WI38 (cell line): ENCODE measurements at regions not wholly inside any gene's neighbourhood (a gene's known extent, or its start where the extent isn't known, plus 50 kb on each side); places are given as distances from the start of the nearest gene placed in this dataset.
"Not testable (repeated sequence)": the region's sequence is repeated elsewhere in the genome, so short reads cannot be mapped to it uniquely, and the experiment has no call there.

Source experiments
- H3K4me3 ChIP-seq: 2 replicates; pipeline ENCODE4 v1.5.1; 2011; ENCODE audit warnings: low read depth, mild to moderate bottlenecking, control low read depth, low read length
- CTCF ChIP-seq: IDR thresholded peaks from 2 replicates; pipeline ENCODE4 v1.5.1; 2012; ENCODE audit warnings: low read depth, mild to moderate bottlenecking, control low read depth, low read length

- no peak for TF ChIP-seq CTCF
- no peak overlapping the region for H3K4me3 ChIP-seq
These were observed 231.5 kb downstream of the PCSK1 start for GRCh38 chr5:96201503-96201902.

GRCh38 chr5:96200641-96201040 lies 232.4 kb downstream of the PCSK1 start:
- H3K4me3 ChIP-seq: no peak overlapping the region
- TF ChIP-seq CTCF: no peak

- no peak overlapping the region for H3K4me3 ChIP-seq
- TF ChIP-seq CTCF: no peak
These were observed 233.3 kb downstream of the PCSK1 start for GRCh38 chr5:96199713-96200183.

- no peak for TF ChIP-seq CTCF
- no peak overlapping the region for H3K4me3 ChIP-seq
These were observed 234.5 kb downstream of the PCSK1 start for GRCh38 chr5:96198356-96199058.

GRCh38 chr5:96197767-96198166 lies 235.3 kb downstream of the PCSK1 start:
- not testable (repeated sequence) for H3K4me3 ChIP-seq

GRCh38 chr5:96197347-96197746 lies 235.7 kb upstream of the ELL2 start:
- TF ChIP-seq CTCF: no peak
- H3K4me3 ChIP-seq: no peak overlapping the region

GRCh38 chr5:96196890-96197289 lies 235.2 kb upstream of the ELL2 start:
- no peak for TF ChIP-seq CTCF

GRCh38 chr5:96196407-96196806 lies 234.8 kb upstream of the ELL2 start:
- TF ChIP-seq CTCF: no peak
- H3K4me3 ChIP-seq: no peak overlapping the region

More at GRCh38 chr5:96196890-96197289, 235.2 kb upstream of the ELL2 start:
- H3K4me3 ChIP-seq: no peak overlapping the region
